Embryonic facial prominence (tissue), 1 donor: ENCODE measurements at regions not wholly inside any gene's neighbourhood (a gene's known extent, or its start where the extent isn't known, plus 50 kb on each side); places are given as distances from the start of the nearest gene placed in this dataset.
"Not testable (repeated sequence)": the region's sequence is repeated elsewhere in the genome, so short reads cannot be mapped to it uniquely, and the experiment has no call there.

Experiments used
- DNase-seq: peaks from one replicate; pipeline ENCODE4 v3.0.0-alpha.2; 2016; ENCODE audit errors: extremely low spot score

DNA sequence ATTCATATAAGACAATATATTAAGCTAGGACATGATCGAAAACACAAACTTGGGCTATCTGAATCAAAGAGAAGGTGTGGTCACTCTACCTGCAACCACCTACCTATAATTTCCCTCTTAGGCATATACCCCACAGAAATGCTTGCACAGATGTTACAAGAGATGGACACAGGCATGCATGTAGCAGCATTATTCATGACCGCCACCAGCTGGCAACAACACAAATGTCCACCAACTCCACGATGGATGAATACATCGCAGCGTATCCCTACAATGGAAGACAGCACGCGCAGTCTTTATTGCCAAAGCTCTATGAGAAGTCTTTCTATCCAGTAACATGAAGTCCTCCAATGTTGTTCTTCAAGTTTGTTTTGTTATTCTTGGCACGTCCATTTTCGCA, 90.8 kb downstream of the ARL4C start:
- DNase-seq = no peak

GRCh38 chr2:234405462-234405861, 91.4 kb downstream of the ARL4C start:
- no peak for DNase-seq

DNA sequence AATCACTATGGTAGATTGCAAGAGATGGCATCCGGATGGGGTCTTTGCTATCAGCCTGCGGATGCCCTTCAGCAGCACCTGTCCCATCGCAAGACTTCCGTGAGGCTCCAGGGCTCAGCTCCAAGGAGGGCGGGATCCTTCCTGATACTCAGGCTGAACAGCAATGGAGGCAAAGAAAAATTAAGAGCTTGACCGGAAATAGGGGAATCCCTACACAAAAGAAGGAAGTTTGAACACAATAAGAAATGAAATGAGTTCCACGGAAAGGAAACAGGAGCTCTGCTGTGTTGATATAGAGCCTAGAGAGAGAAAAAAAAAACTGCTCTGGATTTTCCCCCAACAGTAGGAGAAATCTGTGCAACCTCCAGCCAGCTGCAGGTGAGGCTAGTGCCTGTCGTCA, 91.9 kb downstream of the ARL4C start:
- DNase-seq = no peak

- no peak for DNase-seq
Observed at GRCh38 chr2:234403751-234404150, 93.1 kb downstream of the ARL4C start.

GRCh38 chr2:234403074-234403473, 93.8 kb downstream of the ARL4C start:
- no peak for DNase-seq

GRCh38 chr2:234401426-234401825, 95.5 kb downstream of the ARL4C start:
- no peak for DNase-seq

- no peak for DNase-seq
Observed at GRCh38 chr2:234399451-234400246, 97.2 kb downstream of the ARL4C start.

DNA sequence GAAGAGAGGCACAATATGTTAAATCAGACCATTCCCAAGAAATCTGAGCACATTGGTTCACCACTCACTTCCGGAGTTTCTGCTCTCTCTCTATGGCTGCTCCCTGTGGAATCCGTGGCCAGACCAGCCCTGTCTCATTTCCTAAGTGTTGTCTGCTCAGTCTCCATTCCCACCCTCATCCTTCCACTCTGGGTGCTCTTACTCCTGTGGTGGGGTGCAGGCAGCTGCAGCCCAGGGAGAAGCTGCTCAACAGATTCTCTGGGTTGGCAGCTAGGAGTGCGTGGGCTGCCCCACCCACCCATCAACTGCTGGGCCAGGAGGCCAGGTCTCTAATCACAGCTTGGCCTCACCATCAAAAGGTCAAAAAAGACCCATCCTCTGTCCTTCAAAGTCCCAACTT, 98.3 kb downstream of the ARL4C start:
- no peak for DNase-seq

DNA sequence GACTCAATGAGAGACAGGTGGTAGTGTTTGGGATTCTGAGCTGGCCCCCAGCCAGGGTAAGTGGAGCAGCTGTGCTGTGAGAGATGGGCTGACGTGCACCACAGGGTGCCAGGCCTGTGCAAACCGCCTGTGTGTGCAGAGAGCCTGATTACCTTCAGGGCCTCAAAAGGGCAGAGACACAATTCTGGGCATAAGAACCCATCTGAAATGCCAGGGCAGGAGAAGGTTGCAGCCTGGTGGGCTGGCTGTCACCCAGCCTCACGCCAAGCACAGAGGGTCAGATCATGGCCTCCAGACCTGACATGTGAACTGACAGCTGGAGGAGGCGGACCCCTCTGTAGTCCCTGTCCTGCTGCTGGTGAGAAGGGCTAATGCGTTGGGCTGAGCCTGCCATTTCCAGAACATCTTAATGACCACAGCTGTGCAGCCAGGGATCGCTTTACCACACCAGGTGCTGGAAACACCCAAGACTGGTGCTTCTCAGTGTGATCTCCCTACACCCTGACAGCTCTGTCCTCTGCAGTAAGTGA, 100.9 kb downstream of the ARL4C start:
- DNase-seq = no peak

GRCh38 chr2:234394450-234394849, 102.4 kb downstream of the ARL4C start:
- DNase-seq = no peak

DNA sequence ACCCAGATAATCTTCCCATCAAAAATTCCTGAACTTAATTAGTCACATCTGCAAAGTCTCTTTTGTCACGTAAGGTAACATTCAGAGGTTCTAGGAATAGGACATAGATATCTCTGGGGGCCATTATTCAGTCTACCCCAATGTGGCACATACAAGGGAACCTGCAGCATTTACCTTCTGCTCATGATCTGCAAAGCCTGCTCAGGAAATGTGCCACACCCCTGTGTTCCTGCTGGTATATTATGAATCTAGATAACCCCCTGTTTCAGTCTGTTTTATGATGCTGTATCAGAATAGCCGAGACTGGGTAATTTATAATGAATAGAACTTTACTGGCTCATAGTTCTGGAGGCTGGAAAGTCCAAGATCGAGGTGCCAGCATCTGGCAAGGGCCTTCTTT, 103.5 kb downstream of the ARL4C start:
- no peak for DNase-seq

- DNase-seq = no peak
Observed at GRCh38 chr2:234392041-234392615, 104.8 kb downstream of the ARL4C start.

- DNase-seq = no peak
Observed at GRCh38 chr2:234391625-234392024, 105.3 kb downstream of the ARL4C start.

- DNase-seq = not testable (repeated sequence)
Observed at GRCh38 chr2:234389661-234390060, 107.2 kb downstream of the ARL4C start.

- DNase-seq = no peak
Observed at GRCh38 chr2:234388591-234388990, 108.3 kb downstream of the ARL4C start.

DNA sequence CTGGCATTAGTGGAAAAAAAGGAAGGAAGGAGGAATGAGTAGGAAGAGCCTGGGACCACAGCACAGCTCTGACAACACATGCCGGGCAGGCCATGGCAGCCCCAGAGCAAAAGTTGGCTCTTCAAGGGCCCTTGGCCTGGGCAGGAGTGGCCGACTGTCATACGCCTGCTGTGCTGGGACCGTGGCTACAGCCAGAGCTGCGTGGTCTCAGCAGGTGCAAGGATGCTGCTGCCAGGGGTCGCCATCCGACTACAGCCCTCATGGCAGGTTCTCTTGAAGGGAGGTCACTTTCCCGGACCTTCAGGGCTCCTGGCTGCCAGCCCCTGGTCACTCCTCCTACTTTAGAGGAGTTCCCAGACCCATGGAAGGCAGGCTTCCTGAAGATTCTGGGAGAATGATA, 109.9 kb downstream of the ARL4C start:
- no peak for DNase-seq

GRCh38 chr2:234382131-234382530, 114.8 kb downstream of the ARL4C start:
- DNase-seq = no peak

GRCh38 chr2:234378958-234379357, 117.9 kb downstream of the ARL4C start:
- DNase-seq = not testable (repeated sequence)

- no peak for DNase-seq
Observed at GRCh38 chr2:234378440-234378839, 118.4 kb downstream of the ARL4C start.

DNA sequence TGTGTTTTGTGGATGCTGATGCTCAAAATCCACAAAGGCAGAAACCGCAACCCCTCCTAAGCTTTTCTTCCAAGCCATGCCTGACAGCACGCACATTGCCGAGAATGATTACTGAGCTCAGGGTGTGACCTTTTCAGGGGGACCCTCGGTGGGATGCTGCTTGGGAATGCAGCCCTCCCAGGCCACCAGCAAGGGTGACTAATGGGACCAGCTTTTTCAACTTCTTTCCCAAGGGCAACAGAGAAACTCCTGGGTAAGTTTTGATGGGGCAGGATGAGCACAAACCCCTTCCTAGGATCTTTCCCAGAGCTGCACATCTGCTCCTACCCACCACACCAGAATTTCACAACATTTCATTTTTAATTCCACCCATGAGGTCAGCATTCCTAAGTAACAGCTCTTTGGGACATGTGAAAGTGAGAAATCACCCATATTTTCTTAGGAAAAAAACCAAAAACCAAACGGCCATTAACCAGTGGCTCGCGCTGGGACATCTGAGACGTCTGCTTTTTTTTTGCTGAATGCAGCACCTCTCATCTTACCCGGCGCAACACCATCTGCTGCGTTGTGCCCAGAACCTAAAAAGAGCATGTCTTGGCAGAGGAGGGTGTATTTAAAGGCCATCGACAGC, 119.0 kb downstream of the ARL4C start:
- DNase-seq = no peak

DNA sequence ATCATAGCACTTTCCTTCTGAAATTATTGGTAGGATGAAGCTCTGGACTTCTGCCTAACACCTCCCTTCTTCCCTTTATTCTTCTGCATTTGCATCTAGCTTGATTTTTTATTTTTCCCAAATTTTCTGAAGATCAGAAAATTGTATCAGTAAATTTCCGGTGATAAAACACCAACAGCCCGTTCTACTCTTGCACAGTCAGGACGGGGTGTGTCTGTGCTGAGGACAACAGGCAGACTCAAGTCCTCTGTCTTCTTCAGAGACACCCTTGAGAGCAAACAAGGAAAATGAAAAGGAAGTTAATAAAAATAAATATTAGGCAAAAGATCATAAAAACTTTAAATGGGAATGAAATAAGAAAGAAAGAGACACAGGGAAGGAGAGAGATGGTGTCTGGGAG, 120.7 kb downstream of the ARL4C start:
- DNase-seq = no peak

GRCh38 chr2:234375176-234375880, 121.6 kb downstream of the ARL4C start:
- DNase-seq = no peak
